Activated naive CD8-positive, alpha-beta T cell treated with anti-CD3 and anti-CD28 coated beads, Interleukin-2, amount 50 U/mL, for 24 hours (primary cell): ENCODE measurements at regions not wholly inside any gene's neighbourhood (a gene's known extent, or its start where the extent isn't known, plus 50 kb on each side); places are given as distances from the start of the nearest gene placed in this dataset.
A peak's percentile ranks its signal among the peaks of the same experiment; 100 is the strongest.

Experiments
- ATAC-seq: fragments of 150-1000 bp; cut with Tn5 transposase; one replicate; pipeline ENCODE4 v1.10.0; 2021
- DNase-seq: peaks from one replicate; pipeline ENCODE4 v3.0.0; 2021
- H3K27ac Mint-ChIP-seq: one replicate; pipeline ENCODE4 v1.8.0; 2021; ENCODE audit warnings: mild to moderate bottlenecking, mixed read lengths
- H3K27me3 Mint-ChIP-seq: one replicate; pipeline ENCODE4 v1.8.0; 2021; ENCODE audit warnings: mixed read lengths
- H3K36me3 Mint-ChIP-seq: one replicate; pipeline ENCODE4 v1.8.0; 2021; ENCODE audit warnings: low read depth, mixed read lengths
- H3K4me1 Mint-ChIP-seq: one replicate; pipeline ENCODE4 v1.8.0; 2021; ENCODE audit warnings: mixed read lengths
- H3K4me3 Mint-ChIP-seq: one replicate; pipeline ENCODE4 v1.8.0; 2021; ENCODE audit warnings: mild to moderate bottlenecking, moderate library complexity, mixed read lengths
- H3K9me3 Mint-ChIP-seq: one replicate; pipeline ENCODE4 v1.8.0; 2021; ENCODE audit warnings: mixed read lengths

DNA sequence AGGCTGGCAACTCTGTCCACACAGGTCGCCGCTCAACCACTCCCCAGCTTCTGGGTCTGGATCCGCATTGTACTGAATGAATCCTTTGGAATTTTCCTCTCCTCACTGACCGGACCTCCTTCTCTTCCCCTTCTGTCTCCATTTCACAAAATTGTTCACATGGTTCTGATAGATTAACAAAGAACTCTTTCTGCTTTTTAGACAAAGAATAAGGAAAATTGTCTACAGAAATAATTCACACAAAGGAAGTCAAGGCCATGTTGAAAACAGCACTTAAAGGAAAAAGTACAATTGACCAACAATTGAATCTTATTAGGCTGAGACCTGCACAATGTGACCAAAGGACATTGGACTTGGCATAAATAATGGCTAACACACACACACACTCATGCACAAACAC is 73.6 kb upstream of the GLI2 start:
- H3K4me1 Mint-ChIP-seq, result no peaks in the 10 kb centered on the region
- no peak for ATAC-seq
- no peak overlapping the region for H3K4me3 Mint-ChIP-seq
- H3K27ac Mint-ChIP-seq, result no peak overlapping the region
- peaks cover 23% of the 10 kb centered on the region for H3K9me3 Mint-ChIP-seq
- no peak for DNase-seq
- H3K36me3 Mint-ChIP-seq, result no peaks in the 10 kb centered on the region
- H3K27me3 Mint-ChIP-seq, result peaks cover 18% of the 10 kb centered on the region

- no peak for DNase-seq
- H3K4me1 Mint-ChIP-seq, result no peaks in the 10 kb centered on the region
- H3K36me3 Mint-ChIP-seq, result no peaks in the 10 kb centered on the region
- peaks cover 18% of the 10 kb centered on the region for H3K27me3 Mint-ChIP-seq
- no peak overlapping the region for H3K27ac Mint-ChIP-seq
- ATAC-seq, result no peak
- H3K9me3 Mint-ChIP-seq, result peaks cover 23% of the 10 kb centered on the region
- no peak overlapping the region for H3K4me3 Mint-ChIP-seq
Observed at GRCh38 chr2:120662746-120663145, 72.9 kb upstream of the GLI2 start.

DNA sequence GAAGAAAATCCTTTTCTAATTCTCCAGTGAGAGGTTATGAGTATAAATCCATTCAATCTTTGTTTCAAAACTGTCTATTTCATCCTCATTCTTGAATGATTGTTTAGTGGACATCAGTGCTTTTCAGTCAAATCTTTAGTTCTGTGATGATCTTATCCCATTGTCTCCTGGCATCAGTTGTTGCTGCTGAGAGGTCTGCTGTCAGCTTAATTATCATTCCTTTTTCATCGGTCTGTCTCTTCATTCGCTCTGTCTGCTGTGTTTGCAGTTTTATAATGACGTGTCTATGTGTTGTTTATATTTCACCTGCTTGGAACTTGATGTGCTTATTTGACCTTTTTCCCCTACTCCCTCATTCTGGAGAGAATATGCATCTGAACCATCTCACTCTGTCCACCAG is 69.2 kb upstream of the GLI2 start:
- no peak overlapping the region for H3K4me3 Mint-ChIP-seq
- no peak for DNase-seq
- no peaks in the 10 kb centered on the region for H3K4me1 Mint-ChIP-seq
- peaks cover 23% of the 10 kb centered on the region for H3K9me3 Mint-ChIP-seq
- no peaks in the 10 kb centered on the region for H3K36me3 Mint-ChIP-seq
- H3K27ac Mint-ChIP-seq, result no peak overlapping the region
- H3K27me3 Mint-ChIP-seq, result peaks cover 32% of the 10 kb centered on the region
- no peak for ATAC-seq

GRCh38 chr2:120667981-120668380 is 67.7 kb upstream of the GLI2 start:
- H3K9me3 Mint-ChIP-seq, result peaks cover 23% of the 10 kb centered on the region
- DNase-seq (no peak), ATAC-seq (no peak)
- H3K36me3 Mint-ChIP-seq, result no peaks in the 10 kb centered on the region
- H3K27ac Mint-ChIP-seq, result no peak overlapping the region
- no peaks in the 10 kb centered on the region for H3K4me1 Mint-ChIP-seq
- H3K27me3 Mint-ChIP-seq, result peaks cover 33% of the 10 kb centered on the region
- no peak overlapping the region for H3K4me3 Mint-ChIP-seq

DNA sequence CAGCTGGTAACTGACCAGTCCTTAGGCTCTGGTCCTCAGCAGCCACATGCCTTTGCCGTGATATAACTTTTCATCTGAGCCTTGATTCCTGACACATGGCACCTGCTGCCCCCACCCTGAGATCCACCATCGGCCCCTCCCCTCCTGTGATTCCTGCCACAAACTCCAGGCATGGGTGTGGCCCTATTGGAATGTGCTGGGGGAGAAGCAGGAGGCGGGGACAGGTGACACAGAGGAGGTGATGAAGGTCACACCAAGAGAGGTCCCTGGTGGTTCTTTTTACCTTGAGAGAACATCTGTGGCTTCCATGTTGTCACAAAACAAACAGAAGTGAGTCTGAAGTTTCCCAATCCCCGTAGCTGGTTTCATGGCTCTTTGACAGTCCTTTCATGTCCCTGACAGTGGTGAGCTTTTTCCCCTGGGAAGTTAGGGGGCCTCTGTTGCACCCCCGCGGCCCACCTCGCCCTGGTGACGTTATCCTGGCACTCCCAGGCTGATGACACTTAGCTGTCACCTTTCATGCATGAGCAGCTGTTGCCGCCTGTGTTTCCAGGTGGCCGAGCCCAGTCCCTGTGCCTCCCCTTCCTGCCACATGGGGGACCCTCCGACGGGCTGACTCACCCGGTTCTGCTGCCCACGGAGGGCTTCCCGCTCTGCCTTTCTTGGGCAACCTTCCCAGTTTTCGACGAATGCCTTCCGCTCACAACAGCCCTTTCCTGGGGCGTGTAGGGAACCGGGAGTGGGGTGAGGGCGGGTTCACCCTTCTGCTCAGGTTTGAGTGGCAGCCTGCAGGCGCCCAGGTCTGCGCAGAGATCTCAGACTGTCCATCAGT is 66.3 kb upstream of the GLI2 start:
- Mint-ChIP-seq H3K4me3 (no peak overlapping the region), H3K27me3 (peaks cover 33% of the 10 kb centered on the region), H3K9me3 (peaks cover 21% of the 10 kb centered on the region), H3K4me1 (no peaks in the 10 kb centered on the region), H3K27ac (no peak overlapping the region), H3K36me3 (no peaks in the 10 kb centered on the region)
- ATAC-seq, result peak; percentile 34
- peak; percentile 19 for DNase-seq

DNA sequence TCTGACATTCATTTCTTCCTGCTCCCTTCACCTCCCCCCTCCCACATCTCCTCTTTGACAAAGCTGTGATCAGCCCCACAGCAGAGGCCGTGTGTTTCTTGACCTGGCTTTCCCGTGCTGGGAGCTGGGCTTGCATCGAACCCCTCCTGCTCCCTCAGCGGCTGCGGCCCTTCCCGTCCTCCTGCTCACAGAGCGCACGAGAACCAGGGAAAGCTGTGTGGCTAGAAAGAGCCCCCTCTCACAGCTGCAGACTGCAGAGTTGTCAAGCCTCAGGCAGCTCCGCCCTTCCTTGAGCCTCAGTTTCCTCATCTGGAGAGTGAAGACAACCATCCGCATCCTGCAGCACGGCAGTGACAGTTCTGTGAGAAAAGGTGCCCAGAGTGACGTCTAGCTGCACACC is 65.7 kb upstream of the GLI2 start:
- Mint-ChIP-seq H3K36me3 (no peaks in the 10 kb centered on the region), H3K27me3 (peaks cover 34% of the 10 kb centered on the region), H3K4me1 (no peaks in the 10 kb centered on the region), H3K9me3 (peaks cover 15% of the 10 kb centered on the region), H3K4me3 (no peak overlapping the region), H3K27ac (no peak overlapping the region)
- DNase-seq, result no peak
- no peak for ATAC-seq

- ATAC-seq, result no peak
- H3K9me3 Mint-ChIP-seq, result peaks cover 12% of the 10 kb centered on the region
- peaks cover 34% of the 10 kb centered on the region for H3K27me3 Mint-ChIP-seq
- H3K4me1 Mint-ChIP-seq, result no peaks in the 10 kb centered on the region
- no peak overlapping the region for H3K4me3 Mint-ChIP-seq
- H3K36me3 Mint-ChIP-seq, result no peaks in the 10 kb centered on the region
- H3K27ac Mint-ChIP-seq, result no peak overlapping the region
- DNase-seq, result no peak
Observed at GRCh38 chr2:120670371-120670770, 65.3 kb upstream of the GLI2 start.

GRCh38 chr2:120670771-120671480 is 64.7 kb upstream of the GLI2 start:
- H3K9me3 Mint-ChIP-seq, result peaks cover 8% of the 10 kb centered on the region
- peaks cover 36% of the 10 kb centered on the region for H3K27me3 Mint-ChIP-seq
- no peak overlapping the region for H3K4me3 Mint-ChIP-seq
- ATAC-seq (no peak), DNase-seq (no peak)
- H3K27ac Mint-ChIP-seq, result no peak overlapping the region
- H3K4me1 Mint-ChIP-seq, result no peaks in the 10 kb centered on the region
- H3K36me3 Mint-ChIP-seq, result no peaks in the 10 kb centered on the region

DNA sequence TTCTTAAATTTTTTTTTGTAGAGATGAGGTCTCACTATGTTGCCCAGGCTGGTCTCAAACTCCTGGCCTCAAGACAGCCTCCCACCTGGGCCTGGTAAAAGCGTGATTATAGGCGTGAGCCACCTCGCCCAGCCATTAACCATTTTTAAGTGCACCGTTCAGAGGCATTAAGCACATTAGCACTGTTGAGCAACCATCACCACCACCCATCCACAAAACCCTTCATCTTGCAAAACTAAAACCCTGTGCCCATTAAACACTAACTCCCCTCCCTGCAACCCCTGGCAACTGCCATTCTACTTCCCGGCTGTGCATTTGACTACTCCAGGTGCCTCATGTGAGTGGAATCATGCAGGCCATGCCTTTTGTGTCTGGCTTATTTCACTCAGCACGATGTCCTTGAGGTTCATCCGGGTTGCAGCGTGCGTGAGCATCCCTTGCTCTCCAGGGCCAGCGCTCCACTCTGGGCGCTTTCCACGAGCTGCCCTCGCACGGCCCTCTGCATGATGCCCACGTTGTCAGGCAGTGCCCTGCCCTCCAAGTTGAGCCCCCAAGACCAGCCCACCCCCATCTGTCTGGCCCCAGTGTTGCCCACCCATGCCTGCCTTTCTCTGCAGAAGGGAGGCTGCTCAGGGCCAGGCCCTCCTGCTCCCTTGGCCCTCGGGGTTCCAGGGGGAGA is 63.0 kb upstream of the GLI2 start:
- Mint-ChIP-seq H3K27ac (no peak overlapping the region), H3K4me1 (no peaks in the 10 kb centered on the region), H3K4me3 (no peak overlapping the region), H3K36me3 (no peaks in the 10 kb centered on the region), H3K27me3 (peaks cover 41% of the 10 kb centered on the region), H3K9me3 (no peaks in the 10 kb centered on the region)
- DNase-seq, result no peak
- no peak for ATAC-seq

DNA sequence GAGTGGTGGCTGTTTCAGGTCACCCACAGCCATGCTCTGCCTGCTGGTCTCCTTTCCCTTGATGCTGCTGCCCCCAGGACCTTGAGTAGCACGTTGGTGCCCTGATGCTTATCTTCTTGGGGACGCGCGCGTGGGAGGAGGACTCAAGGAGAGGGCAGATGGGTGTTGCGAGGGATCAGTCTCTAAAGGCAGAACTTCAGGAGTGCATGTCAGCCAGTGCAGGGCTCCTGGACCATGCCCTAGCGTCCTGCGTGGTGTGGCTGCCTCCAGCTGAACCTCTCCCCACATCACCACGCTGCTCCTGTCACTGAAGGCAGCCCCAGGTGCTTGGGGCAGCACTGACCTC is 62.5 kb upstream of the GLI2 start:
- Mint-ChIP-seq H3K27ac (no peak overlapping the region), H3K9me3 (no peaks in the 10 kb centered on the region), H3K36me3 (no peaks in the 10 kb centered on the region), H3K4me1 (no peaks in the 10 kb centered on the region), H3K4me3 (no peak overlapping the region), H3K27me3 (peaks cover 42% of the 10 kb centered on the region)
- DNase-seq, result no peak
- ATAC-seq, result no peak

DNA sequence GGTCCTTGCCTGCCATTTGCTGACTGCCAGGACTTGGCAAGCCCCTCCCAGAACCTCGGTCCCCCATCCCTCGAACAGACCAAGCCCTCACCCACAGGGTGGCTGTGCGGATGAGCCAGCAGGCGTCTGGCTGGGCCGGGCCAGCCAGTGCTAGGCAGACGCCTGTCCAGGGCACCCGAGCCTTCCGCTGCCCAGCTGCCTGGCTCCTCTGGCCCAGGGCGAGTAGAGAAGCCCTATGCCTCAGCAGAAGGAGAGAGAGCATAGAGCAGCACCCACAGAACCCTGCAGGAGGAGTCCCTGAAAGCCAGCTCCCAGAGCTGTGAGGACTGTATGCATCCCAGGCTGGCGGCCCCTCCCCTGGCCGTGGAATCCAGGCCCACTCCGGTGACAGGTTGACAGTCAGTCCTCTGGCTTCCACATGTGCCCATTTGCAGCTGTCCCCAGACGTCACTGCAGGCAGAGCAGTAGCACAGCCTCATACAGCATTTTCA is 62.1 kb upstream of the GLI2 start:
- DNase-seq (no peak), ATAC-seq (no peak)
- no peak overlapping the region for H3K27ac Mint-ChIP-seq
- H3K4me1 Mint-ChIP-seq, result no peaks in the 10 kb centered on the region
- H3K9me3 Mint-ChIP-seq, result no peaks in the 10 kb centered on the region
- H3K36me3 Mint-ChIP-seq, result no peaks in the 10 kb centered on the region
- H3K4me3 Mint-ChIP-seq, result no peak overlapping the region
- H3K27me3 Mint-ChIP-seq, result peaks cover 40% of the 10 kb centered on the region

GRCh38 chr2:120674246-120675170 is 61.2 kb upstream of the GLI2 start:
- ATAC-seq (no peak), DNase-seq (no peak)
- no peak overlapping the region for H3K4me3 Mint-ChIP-seq
- H3K27ac Mint-ChIP-seq, result no peak overlapping the region
- no peaks in the 10 kb centered on the region for H3K9me3 Mint-ChIP-seq
- peaks cover 32% of the 10 kb centered on the region for H3K27me3 Mint-ChIP-seq
- H3K4me1 Mint-ChIP-seq, result no peaks in the 10 kb centered on the region
- H3K36me3 Mint-ChIP-seq, result no peaks in the 10 kb centered on the region

DNA sequence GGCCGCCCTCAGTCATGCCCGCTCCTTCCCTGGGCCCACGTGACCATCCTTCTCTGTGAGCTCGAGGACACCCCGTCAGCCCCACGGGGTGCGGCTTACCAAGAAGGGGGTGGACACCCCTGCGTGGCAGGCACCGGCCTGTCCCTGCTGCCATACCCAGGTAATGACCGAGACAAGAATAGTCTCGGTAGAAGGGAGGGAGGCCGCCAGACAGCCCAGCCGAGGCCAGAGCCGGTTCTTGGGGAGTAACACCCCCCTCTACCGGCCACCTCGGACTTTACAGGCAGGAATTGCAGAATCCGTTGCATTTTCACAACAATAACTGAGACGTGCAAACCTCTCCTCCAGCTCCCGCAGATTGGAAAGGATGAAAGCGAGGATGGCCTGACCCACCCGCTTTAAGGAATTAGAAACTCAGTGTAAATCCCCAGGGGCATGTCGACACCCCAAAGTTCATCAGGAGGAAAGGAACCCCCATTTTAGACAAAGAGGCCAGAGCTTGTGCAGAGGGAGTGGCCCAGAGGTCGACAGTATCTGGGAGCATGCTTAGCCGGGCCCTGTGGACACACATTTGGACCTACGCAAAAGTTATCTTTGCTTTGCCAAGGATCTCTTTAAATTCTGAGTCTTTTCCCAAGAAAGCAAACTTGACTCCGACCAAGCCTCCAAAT is 60.1 kb upstream of the GLI2 start:
- Mint-ChIP-seq H3K36me3 (no peaks in the 10 kb centered on the region), H3K4me3 (no peak overlapping the region), H3K4me1 (peaks cover 2% of the 10 kb centered on the region), H3K27ac (no peak overlapping the region), H3K27me3 (peaks cover 24% of the 10 kb centered on the region), H3K9me3 (no peaks in the 10 kb centered on the region)
- peak; percentile 51 for DNase-seq
- peak; percentile 8 for ATAC-seq

DNA sequence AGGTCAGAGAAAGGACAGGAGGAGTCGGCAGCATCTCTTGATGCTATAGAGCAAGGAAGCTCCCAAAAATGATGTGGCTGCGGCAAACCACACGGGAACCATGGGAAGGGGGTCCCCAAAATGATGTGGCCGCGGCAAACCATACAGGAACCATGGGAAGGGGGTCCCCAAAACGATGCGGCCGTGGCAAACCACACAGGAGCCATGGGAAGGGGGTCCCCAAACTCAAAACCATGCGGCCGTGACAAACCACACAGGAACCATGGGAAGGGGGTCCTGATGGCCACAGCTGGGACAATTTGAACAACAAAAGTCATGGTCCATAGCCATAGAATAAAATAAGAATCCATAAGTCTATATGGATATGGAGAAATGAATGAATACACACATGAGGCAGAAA is 58.4 kb upstream of the GLI2 start:
- H3K27me3 Mint-ChIP-seq, result peaks cover 23% of the 10 kb centered on the region
- no peaks in the 10 kb centered on the region for H3K9me3 Mint-ChIP-seq
- no peak overlapping the region for H3K27ac Mint-ChIP-seq
- peaks cover 2% of the 10 kb centered on the region for H3K4me1 Mint-ChIP-seq
- no peak for ATAC-seq
- H3K36me3 Mint-ChIP-seq, result no peaks in the 10 kb centered on the region
- no peak overlapping the region for H3K4me3 Mint-ChIP-seq
- no peak for DNase-seq
